Muscle layer of duodenum (tissue), 2 donors: ENCODE measurements at regions not wholly inside any gene's neighbourhood (a gene's known extent, or its start where the extent isn't known, plus 50 kb on each side); places are given as distances from the start of the nearest gene placed in this dataset.
"Not testable (repeated sequence)": the region's sequence is repeated elsewhere in the genome, so short reads cannot be mapped to it uniquely, and the experiment has no call there.

ENCODE experiments used
- H3K27ac ChIP-seq: one replicate; pipeline ENCODE4 v1.7.0; 2013; ENCODE audit warnings: mild to moderate bottlenecking, low read length
- H3K27me3 ChIP-seq: one replicate; pipeline ENCODE4 v1.7.0; 2013; ENCODE audit warnings: low read depth, mild to moderate bottlenecking, control low read depth, low read length
- H3K36me3 ChIP-seq, 2 donors: one replicate each; pipeline ENCODE4 v1.7.0; 2013; ENCODE audit warnings: low read length in 2 of 2, control low read depth in 1 of 2, mild to moderate bottlenecking in 1 of 2; ENCODE audit not compliant: insufficient read depth in 2 of 2, control insufficient read depth in 1 of 2
- H3K4me1 ChIP-seq, 2 donors: one replicate each; pipeline ENCODE4 v1.7.0; 2013; ENCODE audit warnings: low read length in 2 of 2, mild to moderate bottlenecking in 2 of 2, control low read depth in 1 of 2, moderate library complexity in 1 of 2; ENCODE audit not compliant: insufficient read depth in 2 of 2, control insufficient read depth in 1 of 2
- H3K4me3 ChIP-seq, 2 donors: one replicate each; pipeline ENCODE4 v1.7.0; 2013; ENCODE audit warnings: low read length in 2 of 2, low read depth in 1 of 2, mild to moderate bottlenecking in 1 of 2
- H3K9me3 ChIP-seq, 2 donors: one replicate each; pipeline ENCODE4 v1.7.0; 2013; ENCODE audit warnings: low read length in 2 of 2, control low read depth in 1 of 2, mild to moderate bottlenecking in 1 of 2; ENCODE audit not compliant: control insufficient read depth in 1 of 2
- donor health status: healthy.

DNA sequence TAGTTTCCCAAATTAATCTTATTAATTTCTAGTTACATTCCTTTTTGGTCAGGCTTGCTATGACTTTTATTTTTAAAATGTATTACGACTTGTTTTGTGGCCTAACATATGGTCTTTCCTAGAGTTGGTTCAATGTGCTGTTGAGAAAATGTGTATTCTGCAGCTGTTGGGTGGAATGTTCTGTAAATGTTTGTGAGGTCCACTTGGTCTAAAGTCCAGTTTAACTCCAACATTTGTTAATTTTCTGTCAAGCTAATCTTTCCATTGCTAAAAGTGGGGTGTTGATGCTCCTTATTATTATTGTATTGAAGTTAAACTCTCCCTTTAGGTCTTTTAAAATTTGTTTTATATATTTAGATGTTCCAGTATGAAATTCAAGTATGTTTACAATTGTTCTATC lies 1010.8 kb upstream of the EDIL3 start:
- no peaks in the 10 kb centered on the region for H3K4me1 ChIP-seq
- no peaks in the 10 kb centered on the region for H3K9me3 ChIP-seq
- H3K27me3 ChIP-seq = no peaks in the 10 kb centered on the region
- no peak overlapping the region for H3K27ac ChIP-seq
- H3K4me3 ChIP-seq = no peak overlapping the region
- H3K36me3 ChIP-seq = no peaks in the 10 kb centered on the region

DNA sequence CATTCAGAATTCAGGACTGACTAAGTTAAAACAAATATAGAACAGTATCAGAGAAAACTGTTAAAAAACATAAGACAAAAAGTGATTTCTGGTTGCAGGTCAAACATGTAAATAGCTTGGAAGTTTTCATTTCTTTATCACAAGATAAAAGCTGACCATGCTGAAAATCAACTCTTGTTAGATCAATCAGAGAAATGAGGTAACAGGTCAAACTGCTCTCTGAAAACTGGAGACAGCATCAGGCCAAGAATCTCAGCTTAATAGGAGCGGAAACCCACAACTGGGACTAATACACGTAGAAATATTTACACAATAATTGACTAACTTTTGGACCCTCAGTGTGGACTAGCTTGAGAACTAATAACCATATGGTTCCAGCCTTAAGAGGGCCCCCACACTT lies 1012.8 kb upstream of the EDIL3 start:
- Histone ChIP-seq H3K36me3 (no peaks in the 10 kb centered on the region), H3K4me1 (no peaks in the 10 kb centered on the region), H3K27ac (no peak overlapping the region)

DNA sequence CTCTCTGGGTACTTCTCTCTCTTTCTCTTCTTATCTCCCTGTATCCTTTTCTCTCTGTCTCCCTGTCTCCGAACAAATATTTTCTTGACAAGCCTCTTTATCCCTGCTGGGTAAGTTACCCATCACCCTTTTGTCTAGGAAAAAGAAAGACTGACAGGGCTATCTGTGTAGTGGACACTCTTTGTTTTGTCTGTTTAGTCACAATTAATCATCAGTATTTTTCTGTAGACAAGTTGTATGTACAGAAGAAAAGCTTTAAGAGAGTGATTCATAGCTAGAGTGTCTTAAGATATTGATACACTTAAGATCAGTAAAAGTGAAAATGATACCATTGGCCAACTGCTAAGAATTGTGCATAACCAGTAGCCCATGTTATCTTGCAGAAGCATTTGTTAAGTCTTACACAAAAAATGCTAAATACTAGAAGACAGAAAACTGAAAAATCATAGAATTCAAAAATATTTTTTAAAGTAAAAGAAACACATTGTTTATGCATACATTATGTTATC lies 1043.8 kb upstream of the EDIL3 start:
- no peak overlapping the region for H3K27ac ChIP-seq
- no peak overlapping the region for H3K4me3 ChIP-seq
- no peaks in the 10 kb centered on the region for H3K27me3 ChIP-seq
- no peaks in the 10 kb centered on the region for H3K9me3 ChIP-seq
- H3K36me3 ChIP-seq = no peaks in the 10 kb centered on the region
- H3K4me1 ChIP-seq = no peaks in the 10 kb centered on the region

More for the DNA sequence above, 1012.8 kb upstream of the EDIL3 start:
- Histone ChIP-seq H3K9me3 (no peaks in the 10 kb centered on the region), H3K27me3 (no peaks in the 10 kb centered on the region), H3K4me3 (no peak overlapping the region)

DNA sequence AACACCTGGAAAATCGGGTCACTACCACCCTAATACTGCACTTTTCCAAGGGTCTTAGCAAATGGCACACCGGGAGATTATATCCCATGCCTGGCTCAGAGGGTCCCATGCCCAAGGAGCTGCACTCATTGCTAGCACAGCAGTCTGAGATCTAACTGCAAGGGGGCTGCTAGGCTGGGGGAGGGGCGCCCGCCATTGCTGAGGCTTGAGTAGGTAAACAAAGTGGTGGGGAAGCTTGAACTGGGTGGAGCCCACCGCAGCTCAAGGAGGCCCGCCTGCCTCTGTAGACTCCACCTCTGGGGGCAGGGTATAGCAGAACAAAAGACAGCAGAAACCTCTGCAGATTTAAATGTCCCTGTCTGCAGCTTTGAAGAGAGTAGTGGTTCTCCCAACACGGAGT lies 1047.0 kb upstream of the EDIL3 start:
- not testable (repeated sequence) for H3K27ac ChIP-seq, H3K27me3 ChIP-seq, H3K4me1 ChIP-seq, H3K36me3 ChIP-seq, H3K9me3 ChIP-seq, H3K4me3 ChIP-seq

DNA sequence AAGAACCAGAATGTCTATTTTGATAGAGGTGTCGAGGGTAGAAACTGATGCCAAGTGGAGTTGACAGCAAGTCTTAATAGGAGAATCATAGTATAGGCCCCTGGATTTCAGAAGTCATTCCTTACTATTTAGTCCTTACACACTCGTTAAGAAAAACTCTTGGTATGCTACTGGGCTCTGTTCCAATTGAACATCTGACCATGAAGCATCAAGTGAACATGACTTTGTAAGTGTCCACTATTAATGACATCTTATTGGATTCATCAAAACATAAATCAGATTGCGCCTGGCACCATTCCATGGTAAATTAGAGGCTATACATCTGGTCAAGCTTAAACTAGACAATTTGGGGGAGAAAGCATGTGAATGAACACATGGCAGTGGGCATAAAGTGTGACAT lies 1056.5 kb upstream of the EDIL3 start:
- H3K4me1 ChIP-seq = no peaks in the 10 kb centered on the region

DNA sequence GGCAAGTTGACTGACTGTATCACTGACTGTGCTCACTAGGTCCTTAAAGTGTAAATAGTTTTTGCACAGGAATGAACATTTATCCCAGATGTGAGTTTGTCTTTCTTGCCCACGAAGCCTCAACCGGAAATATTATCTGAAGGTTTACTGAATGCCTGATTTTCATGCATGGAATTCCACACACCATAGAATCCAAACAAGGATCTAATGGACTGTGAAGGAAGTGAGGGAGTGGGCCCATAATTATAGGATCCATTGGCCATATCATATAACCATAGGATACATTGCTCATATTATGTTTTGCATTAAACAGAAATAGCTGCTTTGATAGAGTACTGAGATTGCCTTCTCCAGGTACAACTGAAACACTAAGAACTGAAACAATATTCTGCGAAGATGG lies 1057.2 kb upstream of the EDIL3 start:
- Histone ChIP-seq H3K36me3 (no peaks in the 10 kb centered on the region), H3K27ac (no peak overlapping the region), H3K4me1 (no peaks in the 10 kb centered on the region), H3K9me3 (no peaks in the 10 kb centered on the region), H3K27me3 (no peaks in the 10 kb centered on the region), H3K4me3 (no peak overlapping the region)

More for the DNA sequence above, 1056.5 kb upstream of the EDIL3 start:
- no peaks in the 10 kb centered on the region for H3K27me3 ChIP-seq
- H3K4me3 ChIP-seq = no peak overlapping the region
- H3K27ac ChIP-seq = no peak overlapping the region
- H3K36me3 ChIP-seq = no peaks in the 10 kb centered on the region
- no peaks in the 10 kb centered on the region for H3K9me3 ChIP-seq

DNA sequence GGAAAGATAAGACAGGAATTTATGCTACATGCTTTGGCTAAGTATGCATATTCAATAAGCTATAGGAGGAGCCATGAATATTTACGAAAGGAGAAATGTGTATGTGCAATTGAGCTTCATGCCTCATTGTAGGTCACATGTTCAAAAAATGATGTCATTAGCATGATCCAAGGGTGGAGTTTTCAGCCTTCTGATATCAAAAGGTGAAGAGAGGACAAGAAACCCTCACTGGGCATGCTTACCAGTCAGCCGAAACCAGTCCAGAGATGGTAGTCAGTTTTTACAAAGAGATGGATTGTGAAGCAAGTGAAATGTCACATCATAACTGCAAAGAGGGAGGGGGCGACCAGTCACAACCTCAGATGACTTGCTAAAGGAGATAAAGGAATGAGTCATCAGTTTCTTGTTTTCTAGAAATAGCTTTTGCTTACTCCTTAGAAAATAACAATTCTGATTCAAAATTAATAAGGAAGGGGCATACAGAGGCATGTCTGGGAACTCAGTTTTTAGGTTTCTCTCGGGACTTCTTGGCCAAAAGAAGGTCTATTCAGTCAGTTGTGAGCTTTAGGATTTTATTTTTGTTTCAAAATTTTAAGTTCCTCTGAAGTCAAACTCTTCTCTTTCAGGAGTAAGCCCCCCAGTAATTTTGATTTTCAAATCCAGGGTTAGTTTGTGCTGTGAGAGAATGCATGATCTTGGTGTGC lies 1067.8 kb upstream of the EDIL3 start:
- H3K4me1 ChIP-seq = no peaks in the 10 kb centered on the region
- no peaks in the 10 kb centered on the region for H3K27me3 ChIP-seq
- no peaks in the 10 kb centered on the region for H3K9me3 ChIP-seq
- no peak overlapping the region for H3K27ac ChIP-seq
- no peak overlapping the region for H3K4me3 ChIP-seq
- H3K36me3 ChIP-seq = no peaks in the 10 kb centered on the region

DNA sequence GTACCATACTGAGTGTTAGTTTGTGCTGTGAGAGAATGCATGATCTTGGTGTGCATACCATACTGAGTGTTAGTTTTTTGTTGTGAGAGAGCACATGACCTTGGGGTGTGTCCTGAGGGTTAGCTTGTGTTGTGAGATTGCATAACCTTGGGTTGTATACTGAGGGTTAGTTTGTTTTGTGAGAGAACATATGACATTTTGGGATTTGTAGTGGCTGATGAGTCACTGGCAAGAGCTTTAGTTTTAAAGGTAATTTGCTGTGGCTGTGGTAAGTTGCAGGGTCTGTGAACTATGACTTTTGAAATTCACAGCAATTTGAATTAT lies 1068.3 kb upstream of the EDIL3 start:
- Histone ChIP-seq H3K36me3 (no peaks in the 10 kb centered on the region), H3K27me3 (no peaks in the 10 kb centered on the region), H3K9me3 (no peaks in the 10 kb centered on the region), H3K4me3 (no peak overlapping the region), H3K4me1 (no peaks in the 10 kb centered on the region), H3K27ac (no peak overlapping the region)

DNA sequence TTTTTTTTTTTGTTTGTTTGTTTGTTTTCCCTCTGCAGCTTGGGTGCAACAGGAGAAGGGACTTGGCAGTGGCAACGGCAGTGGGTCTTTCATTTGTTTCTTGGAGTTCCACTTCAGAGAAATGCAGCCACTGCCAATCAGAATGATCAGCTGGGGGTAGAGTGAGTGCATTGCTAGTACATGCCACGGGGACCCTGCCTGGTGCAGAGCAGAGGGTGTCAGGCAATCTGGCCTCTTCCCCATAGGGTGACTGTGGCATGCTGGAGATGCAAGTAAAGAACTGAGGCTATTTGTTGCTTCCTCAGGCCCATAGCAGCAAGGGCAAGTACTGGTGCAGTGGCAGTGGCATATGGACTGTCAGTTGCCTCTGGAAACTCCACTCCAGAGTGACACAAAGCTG lies 1073.6 kb upstream of the EDIL3 start:
- H3K36me3 ChIP-seq = no peaks in the 10 kb centered on the region
- H3K27ac ChIP-seq = no peak overlapping the region
- H3K4me3 ChIP-seq = no peak overlapping the region
- H3K27me3 ChIP-seq = no peaks in the 10 kb centered on the region
- H3K4me1 ChIP-seq = no peaks in the 10 kb centered on the region
- no peaks in the 10 kb centered on the region for H3K9me3 ChIP-seq

DNA sequence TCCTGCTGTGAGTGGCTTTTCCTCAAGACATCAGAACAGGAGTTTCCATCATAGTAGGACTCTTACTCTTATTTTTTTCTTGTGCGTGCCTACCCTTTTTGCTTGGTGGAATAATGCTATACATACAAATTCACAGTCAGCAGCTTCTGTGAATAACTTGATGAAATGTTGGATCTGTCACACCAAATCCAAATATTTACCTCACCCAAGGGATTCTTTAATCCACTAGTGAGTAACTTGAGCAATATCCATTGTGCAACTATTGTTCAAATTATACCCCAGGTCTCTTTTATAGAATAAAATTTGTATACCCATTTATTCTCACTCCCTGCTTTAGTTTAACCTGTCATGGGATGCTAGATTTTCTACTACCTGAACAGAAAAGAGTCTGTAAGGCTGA lies 1078.3 kb upstream of the EDIL3 start:
- Histone ChIP-seq H3K9me3 (no peaks in the 10 kb centered on the region), H3K27me3 (no peaks in the 10 kb centered on the region), H3K27ac (no peak overlapping the region)

DNA sequence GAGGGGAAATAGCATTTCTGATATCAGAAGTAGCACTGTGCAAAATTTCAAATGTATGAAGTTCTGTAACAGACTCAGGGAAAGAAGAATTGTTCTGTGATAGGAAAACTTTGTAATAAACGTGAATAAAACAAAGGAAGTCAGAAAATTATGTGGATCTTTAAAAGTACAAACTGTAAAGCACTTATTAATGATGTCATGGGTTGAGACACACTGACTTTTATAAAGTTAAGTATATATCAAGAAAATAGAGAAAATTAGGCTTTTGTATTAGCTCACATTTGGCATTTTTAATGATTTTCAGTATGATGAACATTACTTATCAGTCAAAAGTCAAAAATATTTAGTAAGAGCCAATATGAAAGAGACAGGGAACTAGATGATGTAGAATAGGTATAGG lies 1081.7 kb upstream of the EDIL3 start:
- Histone ChIP-seq H3K27ac (no peak overlapping the region), H3K36me3 (no peaks in the 10 kb centered on the region), H3K4me1 (no peaks in the 10 kb centered on the region), H3K4me3 (no peak overlapping the region), H3K27me3 (no peaks in the 10 kb centered on the region), H3K9me3 (no peaks in the 10 kb centered on the region)

More for the DNA sequence above, 1078.3 kb upstream of the EDIL3 start:
- H3K4me1 ChIP-seq = no peaks in the 10 kb centered on the region
- no peaks in the 10 kb centered on the region for H3K36me3 ChIP-seq
- H3K4me3 ChIP-seq = no peak overlapping the region

DNA sequence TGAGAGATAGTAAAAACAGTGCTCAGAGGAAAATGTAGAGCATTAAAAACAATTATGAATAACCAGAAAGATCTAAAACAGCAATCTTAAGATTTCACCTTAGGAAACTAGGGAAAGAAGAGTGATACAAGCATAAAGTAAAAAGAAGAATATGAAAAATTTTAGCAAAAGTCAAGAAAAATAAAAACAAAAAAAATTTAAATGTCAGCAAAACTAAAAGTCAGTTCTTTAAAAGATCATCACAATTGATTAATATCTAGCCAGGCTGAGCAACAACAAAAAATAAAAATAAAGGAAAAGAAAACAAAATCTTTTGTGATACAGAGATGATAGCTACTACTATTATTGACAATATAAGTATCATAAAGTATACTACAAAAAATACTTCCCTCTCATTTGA lies 1088.1 kb upstream of the EDIL3 start:
- no peak overlapping the region for H3K4me3 ChIP-seq
- H3K27me3 ChIP-seq = no peaks in the 10 kb centered on the region
- H3K36me3 ChIP-seq = no peaks in the 10 kb centered on the region
- H3K9me3 ChIP-seq = no peaks in the 10 kb centered on the region
- no peaks in the 10 kb centered on the region for H3K4me1 ChIP-seq
- H3K27ac ChIP-seq = no peak overlapping the region
